IPS DF 19.7 (cell line): ENCODE measurements at regions not wholly inside any gene's neighbourhood (a gene's known extent, or its start where the extent isn't known, plus 50 kb on each side); places are given as distances from the start of the nearest gene placed in this dataset.
"Not testable (repeated sequence)": the region's sequence is repeated elsewhere in the genome, so short reads cannot be mapped to it uniquely, and the experiment has no call there.

Source experiments
- DNase-seq: peaks from one replicate; pipeline ENCODE4 v3.0.0-alpha.2; 2013; ENCODE audit warnings: low read depth, low spot score

GRCh38 chr14:30218907-30219306 is 291.3 kb upstream of the PRKD1 start:
- no peak for DNase-seq

- no peak for DNase-seq
Measured at GRCh38 chr14:30221546-30221945, 293.9 kb upstream of the PRKD1 start.

- DNase-seq = no peak
Measured at GRCh38 chr14:30223385-30223785, 295.7 kb upstream of the PRKD1 start.

DNA sequence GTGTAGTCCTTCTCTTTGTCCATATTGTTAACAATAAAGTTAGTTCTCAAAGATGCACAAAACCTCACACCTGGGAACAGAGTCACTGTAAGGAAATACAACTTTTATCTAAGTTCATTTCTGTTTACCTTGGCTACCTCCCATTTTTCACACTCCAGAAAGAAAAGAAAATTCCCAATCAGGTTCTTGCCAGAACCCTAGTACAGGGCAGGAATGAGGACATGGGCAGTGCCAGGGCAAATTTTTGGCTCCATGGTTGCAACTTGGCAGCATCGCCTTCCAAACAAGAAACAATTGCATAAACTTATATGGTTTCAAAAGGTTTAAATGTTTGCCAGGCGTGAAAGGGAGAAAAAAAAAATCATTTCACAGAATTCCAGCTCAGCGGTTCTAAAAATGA is 296.3 kb upstream of the PRKD1 start:
- no peak for DNase-seq

DNA sequence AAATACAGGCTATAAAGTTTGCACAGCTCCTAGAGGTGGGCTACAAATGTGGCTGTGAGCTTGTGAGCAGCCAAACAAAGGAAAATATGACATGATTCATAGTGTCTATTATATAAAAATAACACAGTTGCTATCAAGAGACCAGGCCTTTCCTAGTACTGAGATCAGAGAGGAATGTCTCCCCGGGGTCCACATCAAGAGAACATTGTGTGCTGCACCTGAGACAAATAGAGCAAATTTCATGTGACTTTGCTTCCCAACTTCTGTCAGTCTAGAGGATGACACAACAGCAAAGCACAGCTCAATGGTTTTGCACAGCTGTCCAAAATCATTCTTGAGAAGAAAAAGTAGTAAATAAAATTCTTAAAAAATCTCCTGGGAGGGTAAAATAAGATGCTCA is 297.5 kb upstream of the PRKD1 start:
- no peak for DNase-seq

DNA sequence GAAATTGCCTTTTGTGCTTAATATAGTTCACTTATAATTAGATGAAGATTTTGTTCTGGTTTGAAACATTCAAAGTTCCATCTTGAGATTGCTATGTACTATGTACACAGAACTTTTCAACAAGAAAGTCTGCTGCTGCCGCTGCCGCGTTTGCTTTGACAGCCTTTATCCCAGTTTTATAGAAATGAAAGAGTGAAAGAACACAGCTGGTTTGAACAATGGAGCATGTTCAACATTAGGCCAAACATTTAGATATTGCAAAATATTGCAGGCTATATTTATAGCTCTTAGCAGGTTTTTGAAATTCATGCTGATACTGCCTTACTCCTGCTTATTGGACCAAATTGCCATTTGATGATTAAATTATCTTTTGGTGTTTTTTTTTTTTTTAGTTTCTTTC is 299.8 kb upstream of the PRKD1 start:
- DNase-seq = no peak

GRCh38 chr14:30227876-30228275 is 300.2 kb upstream of the PRKD1 start:
- DNase-seq = no peak

GRCh38 chr14:30230719-30231118 is 303.1 kb upstream of the PRKD1 start:
- DNase-seq = no peak

GRCh38 chr14:30234966-30235365 is 307.3 kb upstream of the PRKD1 start:
- no peak for DNase-seq

DNA sequence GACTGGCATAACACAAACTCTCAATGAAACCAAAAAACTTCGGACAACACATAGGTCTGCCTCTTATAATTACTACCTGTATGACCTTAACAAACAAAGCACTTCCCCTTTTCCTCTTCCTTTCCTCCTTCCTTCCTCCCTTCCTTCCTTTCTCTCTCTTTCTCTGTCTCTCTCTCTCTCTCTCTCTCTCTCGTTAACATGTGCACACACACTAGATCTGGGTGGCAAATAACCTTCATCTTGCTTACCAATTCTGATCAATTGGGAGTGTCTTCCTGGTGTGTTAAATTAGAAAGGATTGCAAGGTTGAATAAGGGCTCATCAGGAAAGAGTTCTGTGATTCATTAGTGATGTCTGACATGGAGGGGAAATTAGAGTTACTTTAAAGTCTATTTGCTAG is 307.8 kb upstream of the PRKD1 start:
- no peak for DNase-seq

- DNase-seq = no peak
Measured at GRCh38 chr14:30238936-30239335, 311.3 kb upstream of the PRKD1 start.

DNA sequence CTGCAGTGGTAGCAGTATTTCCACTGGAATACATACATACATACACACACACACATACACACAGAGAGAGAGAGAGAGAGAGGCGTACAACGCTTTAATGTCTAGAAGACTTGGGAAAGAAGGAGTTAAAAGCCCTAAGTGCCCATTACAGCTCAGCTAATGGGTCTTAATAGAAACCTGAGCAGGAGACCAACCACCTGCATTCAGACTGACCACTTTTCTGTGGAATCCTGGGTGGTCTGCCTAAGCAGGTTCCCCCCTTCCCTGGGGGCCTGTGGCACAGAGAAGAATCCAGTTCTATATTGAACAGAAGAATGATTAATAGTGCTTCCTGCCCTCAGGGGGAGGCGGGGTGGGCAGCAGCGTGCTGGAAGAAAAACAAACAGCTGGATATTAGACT is 312.4 kb upstream of the PRKD1 start:
- no peak for DNase-seq

- DNase-seq = no peak
Measured at GRCh38 chr14:30240685-30241084, 313.0 kb upstream of the PRKD1 start.

DNA sequence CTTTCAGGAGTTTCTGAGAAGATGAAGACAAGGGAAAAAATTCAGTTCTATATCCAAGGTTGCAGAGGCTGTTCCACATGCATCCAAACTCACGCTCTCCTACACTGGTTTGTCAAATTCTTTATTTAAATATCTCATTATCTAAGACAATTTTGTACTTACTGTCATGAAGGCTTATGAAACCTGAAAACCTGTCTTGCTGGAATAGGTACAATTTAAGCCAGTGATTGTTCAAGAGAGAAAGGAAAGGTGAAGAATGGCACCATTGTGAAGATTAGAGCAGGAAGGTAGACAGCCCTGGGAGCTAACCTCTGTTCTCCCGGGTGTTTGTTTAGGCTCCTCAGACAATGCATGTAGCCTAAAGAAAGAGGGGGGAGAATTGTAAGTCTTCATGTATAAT is 315.1 kb upstream of the PRKD1 start:
- DNase-seq = no peak

- DNase-seq = no peak
Measured at GRCh38 chr14:30243207-30243606, 315.6 kb upstream of the PRKD1 start.

DNA sequence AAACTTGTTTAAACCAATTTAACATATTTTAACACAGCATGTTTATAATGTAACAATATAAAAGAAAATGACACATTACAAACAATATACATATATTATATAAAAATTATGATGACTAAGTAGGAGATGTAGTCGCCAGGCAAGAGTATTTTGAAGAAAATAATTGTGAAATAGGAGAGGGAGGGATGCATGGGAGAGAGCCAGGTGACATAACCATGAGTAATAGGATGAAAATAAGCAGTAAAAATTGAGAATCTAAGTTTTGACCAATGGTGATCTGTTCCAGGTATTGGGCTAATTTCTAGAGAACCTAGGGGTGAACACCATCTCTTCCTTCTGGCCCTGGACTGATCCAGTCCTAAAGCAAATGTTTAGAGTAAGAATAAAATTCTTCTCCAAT is 315.2 kb upstream of the G2E3 start:
- DNase-seq = no peak

DNA sequence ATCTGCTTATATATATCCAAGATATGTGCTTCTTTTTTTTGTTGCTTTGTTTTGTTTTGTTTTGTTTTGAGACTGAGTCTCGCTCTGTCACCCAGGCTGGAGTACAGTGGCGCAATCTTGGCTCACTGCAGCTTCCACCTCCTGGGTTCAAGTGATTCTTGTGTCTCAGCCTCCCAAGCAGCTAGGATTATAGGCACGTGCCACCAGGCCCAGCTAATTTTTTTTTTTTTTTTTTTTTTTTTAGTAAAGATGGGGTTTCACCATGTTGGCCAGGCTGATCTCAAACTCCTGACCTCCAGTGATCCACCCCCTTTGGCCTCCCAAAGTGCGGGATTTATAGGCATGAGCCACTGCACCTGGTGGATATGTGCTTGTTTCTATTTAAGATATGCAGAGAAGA is 314.6 kb upstream of the G2E3 start:
- DNase-seq = not testable (repeated sequence)

DNA sequence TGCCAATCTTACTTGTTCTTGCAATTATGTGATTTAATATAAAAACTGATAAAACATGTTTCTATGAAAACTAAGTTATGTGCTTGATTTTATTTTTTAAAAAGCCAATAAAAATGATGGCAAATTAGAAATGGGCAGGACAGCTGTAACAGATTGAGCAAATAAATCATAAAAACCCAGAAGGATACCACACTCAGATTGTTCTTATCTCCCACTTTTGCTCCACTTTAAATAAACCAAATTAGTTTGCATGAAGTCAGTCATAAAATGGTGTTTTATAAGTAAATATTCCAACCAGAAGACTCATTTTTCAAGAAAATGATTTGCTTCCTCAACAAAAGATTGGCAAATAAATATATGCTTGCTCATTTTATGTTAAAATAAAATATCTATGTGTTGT is 307.9 kb upstream of the G2E3 start:
- DNase-seq = no peak

- no peak for DNase-seq
Measured at GRCh38 chr14:30251557-30252100, 307.3 kb upstream of the G2E3 start.

DNA sequence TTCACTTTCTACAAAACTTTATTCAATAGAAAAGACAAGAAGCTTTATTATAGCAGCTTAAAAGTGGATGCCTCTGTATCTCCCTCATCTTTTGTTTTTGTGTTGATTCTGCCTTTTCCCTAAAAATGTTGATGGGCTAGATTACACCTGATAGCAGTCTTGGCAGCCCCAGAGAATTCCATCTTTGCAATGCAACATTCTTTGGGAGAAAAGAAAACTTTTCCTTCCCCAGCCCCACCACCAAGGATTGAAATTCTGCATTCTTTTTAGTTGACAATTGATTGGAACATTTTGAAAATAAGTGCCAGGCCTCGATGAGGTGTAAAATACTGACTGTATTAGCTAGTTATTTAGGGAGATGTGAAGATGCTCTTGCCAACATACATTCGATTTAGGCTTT is 306.8 kb upstream of the G2E3 start:
- no peak for DNase-seq

DNA sequence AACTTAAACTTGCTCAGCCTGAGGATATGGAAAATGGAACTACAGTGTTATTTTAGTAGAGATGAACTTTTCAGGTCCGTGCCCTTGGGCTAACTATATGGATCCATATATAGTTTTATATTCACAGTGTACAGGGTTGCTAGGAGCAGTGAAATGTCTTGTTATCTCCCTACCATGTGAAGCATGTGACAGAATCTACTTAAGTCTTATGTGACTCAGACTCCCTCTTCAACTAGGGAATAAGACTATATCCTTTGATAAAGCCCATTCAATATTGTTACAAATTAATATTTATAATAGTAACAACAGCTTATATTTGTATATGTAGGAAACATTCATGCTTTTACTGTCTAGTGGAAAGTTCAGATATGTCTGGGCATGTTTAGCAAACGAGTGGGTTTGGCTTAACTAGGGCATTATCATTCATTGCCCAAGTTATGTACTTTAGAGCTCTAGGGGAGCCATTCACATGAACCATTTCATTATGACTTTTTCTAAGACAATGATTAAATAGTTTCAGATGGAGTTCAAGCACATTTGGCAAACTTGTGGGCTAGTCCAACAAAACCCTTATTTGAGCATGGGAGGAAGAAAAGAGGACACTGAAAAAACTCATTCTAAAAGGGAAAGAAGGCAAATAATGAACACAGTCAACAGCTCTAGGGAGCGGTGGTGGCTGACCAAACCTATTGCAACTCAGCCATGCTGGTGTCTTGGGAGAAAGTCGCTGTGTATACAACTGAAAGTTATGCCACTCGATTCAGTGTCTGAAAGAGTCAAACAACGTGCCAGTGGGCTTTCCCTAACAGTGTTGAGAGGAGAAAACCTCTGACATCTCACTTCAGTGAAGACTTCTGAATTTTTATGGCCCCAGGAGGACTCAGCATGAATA is 305.9 kb upstream of the G2E3 start:
- DNase-seq = no peak

DNA sequence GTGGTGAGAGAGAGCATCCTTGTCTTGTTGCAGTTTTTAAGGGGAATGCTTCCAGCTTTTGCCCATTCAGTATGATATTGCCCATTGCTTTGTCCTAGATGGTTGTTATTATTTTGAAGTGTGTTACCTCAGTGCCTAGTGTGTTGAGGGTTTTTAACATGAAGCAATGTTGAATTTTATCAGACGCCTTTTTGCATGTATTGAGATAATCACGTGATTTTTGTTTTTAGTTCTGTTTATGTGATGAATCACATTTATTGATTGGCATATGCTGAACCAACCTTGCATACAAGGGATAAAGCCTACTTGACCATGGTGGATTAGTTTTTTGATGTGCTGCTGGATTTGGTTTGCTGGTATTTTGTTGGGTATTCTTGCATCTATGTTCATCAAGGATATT is 302.3 kb upstream of the G2E3 start:
- DNase-seq = no peak

DNA sequence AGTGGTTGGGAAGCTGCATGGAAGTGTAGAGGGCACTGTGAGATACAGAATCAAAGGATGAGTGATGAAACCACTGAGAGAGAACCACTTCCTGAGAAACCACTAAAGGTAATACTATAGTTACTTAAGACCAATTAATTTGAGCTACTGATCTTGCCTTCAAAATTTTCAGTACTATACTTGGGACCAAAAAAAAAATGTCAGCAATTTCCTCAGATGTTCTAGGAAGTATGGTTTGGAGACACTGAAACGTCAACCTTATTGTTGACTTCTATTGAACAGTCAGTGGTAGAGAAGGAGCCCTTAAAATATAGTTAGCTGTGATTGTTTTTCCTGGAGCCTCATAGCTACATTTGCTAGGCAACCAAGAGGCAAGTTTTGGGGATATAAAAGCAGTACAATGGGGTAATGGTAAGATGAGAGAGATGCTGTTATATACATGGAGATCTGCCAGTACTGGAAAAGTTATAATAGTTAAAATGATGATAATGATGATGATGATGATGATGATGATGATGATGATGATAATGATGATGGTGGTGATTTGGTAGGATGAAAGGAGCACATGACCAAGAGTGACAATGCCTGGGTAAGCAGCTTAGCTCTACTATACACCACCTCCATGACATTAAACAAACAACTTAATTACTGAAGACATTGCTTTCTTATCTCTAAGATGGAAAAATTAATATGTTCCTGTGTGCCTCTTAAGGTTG is 300.9 kb upstream of the G2E3 start:
- DNase-seq = no peak
